SU-DHL-6 (cell line): ENCODE measurements at regions not wholly inside any gene's neighbourhood (a gene's known extent, or its start where the extent isn't known, plus 50 kb on each side); places are given as distances from the start of the nearest gene placed in this dataset.

ENCODE experiments used
- CTCF ChIP-seq: fragments of 200-600 bp; sonication (generic); IDR thresholded peaks from one replicate; pipeline ENCODE4 v1.5.1; 2017; ENCODE audit warnings: antibody characterized with exemption, mild to moderate bottlenecking, low read length, moderate library complexity; ENCODE audit not compliant: insufficient read depth, poor library complexity, severe bottlenecking
- EZH2phosphoT487 ChIP-seq: fragments of 200-600 bp; sonication (generic), shearing (Covaris generic); conservative IDR thresholded peaks from 2 replicates; pipeline ENCODE4 v1.6.1; 2018; ENCODE audit warnings: mild to moderate bottlenecking, antibody characterized with exemption, low read length, moderate library complexity, mixed read lengths

DNA sequence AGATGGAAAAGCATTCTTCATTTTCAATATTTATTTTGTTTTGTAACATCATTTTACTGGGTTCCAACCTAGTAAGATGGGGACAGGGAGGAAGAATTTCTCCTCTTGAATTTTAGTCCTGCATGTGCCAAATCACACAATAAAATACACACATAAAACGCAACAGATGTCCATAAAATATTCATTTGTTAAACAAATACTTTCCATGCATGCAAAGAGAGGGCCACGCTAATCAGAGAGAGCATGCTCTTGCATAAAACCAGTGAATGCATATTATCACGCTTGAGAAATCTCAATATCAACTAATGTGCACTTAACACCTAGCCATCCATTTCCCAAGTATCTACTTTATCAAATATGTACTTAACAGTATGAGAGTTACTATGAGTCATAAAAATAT, 212.6 kb upstream of the TARS1 start:
- TF ChIP-seq CTCF = no peak
- no peak for TF ChIP-seq EZH2phosphoT487
